ENCODE measurements at regions not wholly inside any gene's neighbourhood (a gene's known extent, or its start where the extent isn't known, plus 50 kb on each side); places are given as distances from the start of the nearest gene placed in this dataset.

GRCh38 chr13:63308549-63309165 lies 1893.0 kb upstream of the PCDH20 start:
- no peak for DNase-seq (ENCODE audit: insufficient read length, low spot score, missing footprints)
- Histone ChIP-seq H4K20me1 (ENCODE audit: insufficient read depth, low read length) (no peaks in the 10 kb centered on the region), H3K4me2 (ENCODE audit: insufficient read depth, low read length) (peak overlapping the region; percentile 18), H3K4me1 (ENCODE audit: insufficient read depth, low read length) (no peaks in the 10 kb centered on the region), H3K9me3 (ENCODE audit: low read depth, low read length) (no peaks in the 10 kb centered on the region), H3K79me2 (ENCODE audit: insufficient read depth, low read length) (no peaks in the 10 kb centered on the region), H3K27ac (ENCODE audit: low read depth, low read length) (no peak overlapping the region), H2AFZ (ENCODE audit: low read length) (peak overlapping the region; percentile 36), H3K36me3 (ENCODE audit: insufficient read depth, low read length) (no peaks in the 10 kb centered on the region), H3K4me3 (ENCODE audit: insufficient read depth, low read length) (peak overlapping the region; percentile 23), H3K27me3 (ENCODE audit: insufficient read depth, low read length) (no peaks in the 10 kb centered on the region)
- no peak for TF ChIP-seq CTCF (IDR thresholded peaks at IDR 0.05; ENCODE audit: extremely low read depth, low read depth, low read length)

- DNase-seq (ENCODE audit: insufficient read length, low spot score, missing footprints) = no peak
- no peaks in the 10 kb centered on the region for H3K4me1 ChIP-seq (ENCODE audit: insufficient read depth, low read length)
- H3K79me2 ChIP-seq (ENCODE audit: insufficient read depth, low read length) = no peaks in the 10 kb centered on the region
- H3K27ac ChIP-seq (ENCODE audit: low read depth, low read length) = no peak overlapping the region
- no peaks in the 10 kb centered on the region for H3K36me3 ChIP-seq (ENCODE audit: insufficient read depth, low read length)
- no peak overlapping the region for H3K4me3 ChIP-seq (ENCODE audit: insufficient read depth, low read length)
- TF ChIP-seq CTCF (IDR thresholded peaks at IDR 0.05; ENCODE audit: extremely low read depth, low read depth, low read length) = no peak
- no peaks in the 10 kb centered on the region for H3K27me3 ChIP-seq (ENCODE audit: insufficient read depth, low read length)
- H4K20me1 ChIP-seq (ENCODE audit: insufficient read depth, low read length) = no peaks in the 10 kb centered on the region
- no peak overlapping the region for H3K4me2 ChIP-seq (ENCODE audit: insufficient read depth, low read length)
- H2AFZ ChIP-seq (ENCODE audit: low read length) = peak overlapping the region; percentile 5
- H3K9me3 ChIP-seq (ENCODE audit: low read depth, low read length) = no peaks in the 10 kb centered on the region
These were observed 1891.6 kb upstream of the PCDH20 start for GRCh38 chr13:63307228-63307627.

GRCh38 chr13:63305641-63306133 lies 1890.0 kb upstream of the PCDH20 start:
- H3K27ac ChIP-seq (ENCODE audit: low read depth, low read length) = no peak overlapping the region

More at GRCh38 chr13:63305641-63306133, 1890.0 kb upstream of the PCDH20 start:
- H2AFZ ChIP-seq (ENCODE audit: low read length) = no peak overlapping the region
- no peaks in the 10 kb centered on the region for H3K79me2 ChIP-seq (ENCODE audit: insufficient read depth, low read length)
- H3K4me3 ChIP-seq (ENCODE audit: insufficient read depth, low read length) = no peak overlapping the region
- no peaks in the 10 kb centered on the region for H3K9me3 ChIP-seq (ENCODE audit: low read depth, low read length)
- no peaks in the 10 kb centered on the region for H3K27me3 ChIP-seq (ENCODE audit: insufficient read depth, low read length)
- no peak for TF ChIP-seq CTCF (IDR thresholded peaks at IDR 0.05; ENCODE audit: extremely low read depth, low read depth, low read length)
- no peaks in the 10 kb centered on the region for H4K20me1 ChIP-seq (ENCODE audit: insufficient read depth, low read length)
- H3K4me1 ChIP-seq (ENCODE audit: insufficient read depth, low read length) = no peaks in the 10 kb centered on the region
- DNase-seq (ENCODE audit: insufficient read length, low spot score, missing footprints) = no peak
- H3K36me3 ChIP-seq (ENCODE audit: insufficient read depth, low read length) = no peaks in the 10 kb centered on the region
- H3K4me2 ChIP-seq (ENCODE audit: insufficient read depth, low read length) = no peak overlapping the region

Data from osteoblast (primary cell).